ENCODE measurements at regions not wholly inside any gene's neighbourhood (a gene's known extent, or its start where the extent isn't known, plus 50 kb on each side); places are given as distances from the start of the nearest gene placed in this dataset.

- 6 to 100% (median 71%) methylated on average over 1 to 2 of the region's 2 CpGs for WGBS, 10 experiments
- in situ Hi-C loops (cut with MboI; ENCODE audit: low pct_unique_long_range_greater_than_20kb in 2 of 9, low sequenced_read_pairs in 9 of 9, unreplicated experiment in 9 of 9): no loop called here
- no peak overlapping the region for H3K27ac ChIP-seq
- no peak for ATAC-seq (replicated peaks in 6 of 8)
- H3K4me3 ChIP-seq: no peak overlapping the region
- H3K4me1 ChIP-seq (replicated peaks in 1 of 2): peaks cover 0 to 2% of the 10 kb centered on the region in 2 donors
These were observed 1479.3 kb upstream of the CDH9 start for GRCh38 chr5:28517691-28518090.

- peak in 3 of 8 experiments; percentile 36 to 96 (median 59) for ATAC-seq (replicated peaks in 6 of 8)
- WGBS, 10 experiments: 5 to 83% (median 29%) methylated on average over 1 to 4 of the region's 4 CpGs
- Histone ChIP-seq H3K4me3 (no peak overlapping the region), H3K27ac (no peak overlapping the region), H3K4me1 (replicated peaks in 1 of 2) (no peaks in the 10 kb centered on the region)
- in situ Hi-C loops (cut with MboI; ENCODE audit: low pct_unique_long_range_greater_than_20kb in 2 of 9, low sequenced_read_pairs in 9 of 9, unreplicated experiment in 9 of 9): no loop called here
These were observed 1478.3 kb upstream of the CDH9 start for GRCh38 chr5:28516722-28517121.

GRCh38 chr5:28512648-28513047 lies 1474.3 kb upstream of the CDH9 start:
- ATAC-seq (replicated peaks in 6 of 8): no peak
- Histone ChIP-seq H3K27ac (no peak overlapping the region), H3K4me3 (no peak overlapping the region), H3K4me1 (replicated peaks in 1 of 2) (no peaks in the 10 kb centered on the region)
- 0 to 100% (median 71%) methylated on average over 2 to 4 of the region's 4 CpGs; no CpG with 5 or more reads in 1 of the 10 experiments for WGBS, 10 experiments
- in situ Hi-C loops (cut with MboI; ENCODE audit: low pct_unique_long_range_greater_than_20kb in 2 of 9, low sequenced_read_pairs in 9 of 9, unreplicated experiment in 9 of 9): no loop called here

- WGBS, 10 experiments: 0 to 80% (median 25%) methylated on average over 1 of the region's 1 CpG; no CpG with 5 or more reads in 6 of the 10 experiments
- ATAC-seq (replicated peaks in 6 of 8): no peak
- in situ Hi-C loops (cut with MboI; ENCODE audit: low pct_unique_long_range_greater_than_20kb in 2 of 9, low sequenced_read_pairs in 9 of 9, unreplicated experiment in 9 of 9): no loop called here
These were observed 1466.7 kb upstream of the CDH9 start for GRCh38 chr5:28505121-28505520.

GRCh38 chr5:28500511-28500910 lies 1462.1 kb upstream of the CDH9 start:
- no peak for ATAC-seq (replicated peaks in 6 of 8)
- H3K4me1 ChIP-seq (replicated peaks in 1 of 2): no peaks in the 10 kb centered on the region
- in situ Hi-C loops (cut with MboI; ENCODE audit: low pct_unique_long_range_greater_than_20kb in 2 of 9, low sequenced_read_pairs in 9 of 9, unreplicated experiment in 9 of 9): no loop called here
- no peak overlapping the region for H3K27ac ChIP-seq
- WGBS, 10 experiments: 10 to 100% (median 77%) methylated on average over 1 to 2 of the region's 2 CpGs; no CpG with 5 or more reads in 2 of the 10 experiments
- no peak overlapping the region for H3K4me3 ChIP-seq

More at GRCh38 chr5:28505121-28505520, 1466.7 kb upstream of the CDH9 start:
- Histone ChIP-seq H3K4me3 (no peak overlapping the region), H3K27ac (no peak overlapping the region), H3K4me1 (replicated peaks in 1 of 2) (no peaks in the 10 kb centered on the region)

- Histone ChIP-seq H3K4me3 (no peak overlapping the region), H3K27ac (no peak overlapping the region), H3K4me1 (replicated peaks in 1 of 2) (no peaks in the 10 kb centered on the region)
- in situ Hi-C loops (cut with MboI; ENCODE audit: low pct_unique_long_range_greater_than_20kb in 2 of 9, low sequenced_read_pairs in 9 of 9, unreplicated experiment in 9 of 9): no loop called here
- no peak for ATAC-seq (replicated peaks in 6 of 8)
These were observed 1461.4 kb upstream of the CDH9 start for GRCh38 chr5:28499766-28500290.

GRCh38 chr5:28495876-28496275 lies 1457.5 kb upstream of the CDH9 start:
- no peak for ATAC-seq (replicated peaks in 6 of 8)

GRCh38 chr5:28493456-28493855 lies 1455.1 kb upstream of the CDH9 start:
- WGBS, 10 experiments: 0 to 100% (median 69%) methylated on average over 1 of the region's 1 CpG; no CpG with 5 or more reads in 4 of the 10 experiments
- no peaks in the 10 kb centered on the region for H3K4me1 ChIP-seq (replicated peaks in 1 of 2)
- in situ Hi-C loops (cut with MboI; ENCODE audit: low pct_unique_long_range_greater_than_20kb in 2 of 9, low sequenced_read_pairs in 9 of 9, unreplicated experiment in 9 of 9): no loop called here
- no peak overlapping the region for H3K4me3 ChIP-seq
- no peak for ATAC-seq (replicated peaks in 6 of 8)
- no peak overlapping the region for H3K27ac ChIP-seq

More at GRCh38 chr5:28495876-28496275, 1457.5 kb upstream of the CDH9 start:
- Histone ChIP-seq H3K4me3 (no peak overlapping the region), H3K4me1 (replicated peaks in 1 of 2) (no peaks in the 10 kb centered on the region), H3K27ac (no peak overlapping the region)
- WGBS, 10 experiments: 0 to 92% (median 69%) methylated on average over 1 to 3 of the region's 3 CpGs
- in situ Hi-C loops (cut with MboI; ENCODE audit: low pct_unique_long_range_greater_than_20kb in 2 of 9, low sequenced_read_pairs in 9 of 9, unreplicated experiment in 9 of 9): no loop called here

GRCh38 chr5:28488752-28489151 lies 1450.4 kb upstream of the CDH9 start:
- in situ Hi-C loops (cut with MboI; ENCODE audit: low pct_unique_long_range_greater_than_20kb in 2 of 9, low sequenced_read_pairs in 9 of 9, unreplicated experiment in 9 of 9): no loop called here
- no peak for ATAC-seq (replicated peaks in 6 of 8)
- H3K4me3 ChIP-seq: no peak overlapping the region
- 0 to 100% (median 54%) methylated on average over 1 to 2 of the region's 2 CpGs; no CpG with 5 or more reads in 4 of the 10 experiments for WGBS, 10 experiments
- H3K4me1 ChIP-seq (replicated peaks in 1 of 2): no peaks in the 10 kb centered on the region
- no peak overlapping the region for H3K27ac ChIP-seq

GRCh38 chr5:28483327-28484025 lies 1445.1 kb upstream of the CDH9 start:
- H3K4me3 ChIP-seq: no peak overlapping the region
- in situ Hi-C loops (cut with MboI; ENCODE audit: low pct_unique_long_range_greater_than_20kb in 2 of 9, low sequenced_read_pairs in 9 of 9, unreplicated experiment in 9 of 9): no loop called here
- no peak for ATAC-seq (replicated peaks in 6 of 8)
- H3K27ac ChIP-seq: no peak overlapping the region
- H3K4me1 ChIP-seq (replicated peaks in 1 of 2): no peaks in the 10 kb centered on the region
- WGBS, 10 experiments: 18 to 93% (median 44%) methylated on average over 3 to 15 of the region's 21 CpGs; no CpG with 5 or more reads in 3 of the 10 experiments

- Histone ChIP-seq H3K4me1 (replicated peaks in 1 of 2) (peaks cover 3 to 10% of the 10 kb centered on the region in 2 donors), H3K27ac (no peak overlapping the region), H3K4me3 (no peak overlapping the region)
- in situ Hi-C loops (cut with MboI; ENCODE audit: low pct_unique_long_range_greater_than_20kb in 2 of 9, low sequenced_read_pairs in 9 of 9, unreplicated experiment in 9 of 9): no loop called here
- 11 to 89% (median 35%) methylated on average over 2 to 4 of the region's 4 CpGs; no CpG with 5 or more reads in 2 of the 10 experiments for WGBS, 10 experiments
- peak in 5 of 8 experiments; percentile 19 to 68 (median 36) for ATAC-seq (replicated peaks in 6 of 8)
These were observed 1435.2 kb upstream of the CDH9 start for GRCh38 chr5:28473531-28474107.

- H3K4me1 ChIP-seq (replicated peaks in 1 of 2): peaks cover 0 to 18% of the 10 kb centered on the region in 2 donors
- no peak overlapping the region for H3K27ac ChIP-seq
- in situ Hi-C loops (cut with MboI; ENCODE audit: low pct_unique_long_range_greater_than_20kb in 2 of 9, low sequenced_read_pairs in 9 of 9, unreplicated experiment in 9 of 9): no loop called here
- no peak overlapping the region for H3K4me3 ChIP-seq
- 0 to 52% (median 12%) methylated on average over 1 to 3 of the region's 3 CpGs; no CpG with 5 or more reads in 2 of the 10 experiments for WGBS, 10 experiments
- ATAC-seq (replicated peaks in 6 of 8): peak in 3 of 8 experiments; percentile 52 to 65 (median 65)
These were observed 1429.8 kb upstream of the CDH9 start for GRCh38 chr5:28468166-28468565.

GRCh38 chr5:28463728-28464127 lies 1425.3 kb upstream of the CDH9 start:
- in situ Hi-C loops (cut with MboI; ENCODE audit: low pct_unique_long_range_greater_than_20kb in 2 of 9, low sequenced_read_pairs in 9 of 9, unreplicated experiment in 9 of 9): no loop called here
- Histone ChIP-seq H3K27ac (no peak overlapping the region), H3K4me3 (no peak overlapping the region), H3K4me1 (replicated peaks in 1 of 2) (peaks cover 0 to 19% of the 10 kb centered on the region in 2 donors)
- 5 to 100% (median 70%) methylated on average over 2 to 4 of the region's 4 CpGs for WGBS, 10 experiments
- peak in 3 of 8 experiments; percentile 40 to 73 (median 53) for ATAC-seq (replicated peaks in 6 of 8)
